ENCODE measurements at regions not wholly inside any gene's neighbourhood (a gene's known extent, or its start where the extent isn't known, plus 50 kb on each side); places are given as distances from the start of the nearest gene placed in this dataset.

DNA sequence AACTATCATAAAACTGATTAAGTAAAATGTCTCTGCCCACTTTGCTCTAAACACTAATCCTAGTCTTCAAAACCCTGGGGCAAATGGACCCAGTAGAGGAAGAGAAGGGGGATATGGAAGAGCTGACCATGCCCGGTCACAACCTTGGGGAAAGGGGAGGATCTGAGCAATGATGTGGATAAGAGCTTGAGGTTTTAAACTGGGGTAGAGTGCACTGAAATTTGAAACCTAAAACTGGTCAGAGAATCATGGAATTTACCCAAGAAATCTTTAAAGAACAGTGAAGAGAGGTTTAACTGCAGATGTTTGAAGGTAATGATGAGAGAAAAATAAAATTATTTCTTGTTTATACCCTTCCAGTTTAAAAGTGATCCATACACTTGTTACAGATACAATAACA is 110.8 kb downstream of the MRPS30 start:
- Histone ChIP-seq H3K9ac (ENCODE audit: control insufficient read depth, extremely low read depth, insufficient read depth, low read length) (no peak overlapping the region), H3K9me3 (ENCODE audit: control insufficient read depth, low read depth, low read length) (no peaks in the 10 kb centered on the region), H3K4me1 (ENCODE audit: control insufficient read depth, extremely low read depth, insufficient read depth, low read length) (no peaks in the 10 kb centered on the region), H3K27me3 (ENCODE audit: control insufficient read depth, extremely low read depth, insufficient read depth, low read length) (no peaks in the 10 kb centered on the region), H3K9me1 (ENCODE audit: control insufficient read depth, extremely low read depth, insufficient read depth, low read length) (no peaks in the 10 kb centered on the region), H3K79me2 (ENCODE audit: control insufficient read depth, insufficient read depth, low read length) (no peaks in the 10 kb centered on the region), H3K4me3 (ENCODE audit: control insufficient read depth in 2 of 3, extremely low read depth in 1 of 3, insufficient read depth in 2 of 3, low read depth in 1 of 3, low read length in 3 of 3) (no peak overlapping the region), H3K4me2 (ENCODE audit: control insufficient read depth, extremely low read depth, insufficient read depth, low read depth, low read length) (no peak overlapping the region), H3K36me3 (ENCODE audit: control insufficient read depth in 2 of 2, extremely low read depth in 1 of 2, insufficient read depth in 2 of 2, low read length in 2 of 2) (no peaks in the 10 kb centered on the region), H4K20me1 (ENCODE audit: control insufficient read depth, extremely low read depth, insufficient read depth, low read length) (no peaks in the 10 kb centered on the region), H3K27ac (ENCODE audit: control insufficient read depth, insufficient read depth, low read length) (no peak overlapping the region), H2AFZ (ENCODE audit: control insufficient read depth, low read length) (no peak overlapping the region)
- dilution Hi-C loops (cut with MboI; ENCODE audit: extremely low pct_ligation_motif_present, low sequenced_read_pairs), result no loop called here
- TF ChIP-seq, protein P1, sequence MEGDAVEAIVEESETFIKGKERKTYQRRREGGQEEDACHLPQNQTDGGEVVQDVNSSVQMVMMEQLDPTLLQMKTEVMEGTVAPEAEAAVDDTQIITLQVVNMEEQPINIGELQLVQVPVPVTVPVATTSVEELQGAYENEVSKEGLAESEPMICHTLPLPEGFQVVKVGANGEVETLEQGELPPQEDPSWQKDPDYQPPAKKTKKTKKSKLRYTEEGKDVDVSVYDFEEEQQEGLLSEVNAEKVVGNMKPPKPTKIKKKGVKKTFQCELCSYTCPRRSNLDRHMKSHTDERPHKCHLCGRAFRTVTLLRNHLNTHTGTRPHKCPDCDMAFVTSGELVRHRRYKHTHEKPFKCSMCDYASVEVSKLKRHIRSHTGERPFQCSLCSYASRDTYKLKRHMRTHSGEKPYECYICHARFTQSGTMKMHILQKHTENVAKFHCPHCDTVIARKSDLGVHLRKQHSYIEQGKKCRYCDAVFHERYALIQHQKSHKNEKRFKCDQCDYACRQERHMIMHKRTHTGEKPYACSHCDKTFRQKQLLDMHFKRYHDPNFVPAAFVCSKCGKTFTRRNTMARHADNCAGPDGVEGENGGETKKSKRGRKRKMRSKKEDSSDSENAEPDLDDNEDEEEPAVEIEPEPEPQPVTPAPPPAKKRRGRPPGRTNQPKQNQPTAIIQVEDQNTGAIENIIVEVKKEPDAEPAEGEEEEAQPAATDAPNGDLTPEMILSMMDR (optimal IDR thresholded peaks at IDR 0.05 in 1 of 3, IDR thresholded peaks at IDR 0.05 in 1 of 3, conservative IDR thresholded peaks at IDR 0.05 in 1 of 3; ENCODE audit: extremely low read depth in 1 of 3, insufficient read depth in 2 of 3, low read length in 3 of 3), result no peak
- no peak for TF ChIP-seq EZH2 (IDR thresholded peaks at IDR 0.05; ENCODE audit: low read length)
- FAIRE-seq, result no peak
- no peak for DNase-seq (ENCODE audit: low read depth, low spot score)

- DNase-seq (ENCODE audit: low read depth, low spot score) (no peak), FAIRE-seq (no peak)
- no peak overlapping the region for H3K9ac ChIP-seq (ENCODE audit: control insufficient read depth, extremely low read depth, insufficient read depth, low read length)
- H3K27ac ChIP-seq (ENCODE audit: control insufficient read depth, insufficient read depth, low read length), result no peak overlapping the region
- no peaks in the 10 kb centered on the region for H4K20me1 ChIP-seq (ENCODE audit: control insufficient read depth, extremely low read depth, insufficient read depth, low read length)
- H3K4me2 ChIP-seq (ENCODE audit: control insufficient read depth, extremely low read depth, insufficient read depth, low read depth, low read length), result no peak overlapping the region
- H3K9me1 ChIP-seq (ENCODE audit: control insufficient read depth, extremely low read depth, insufficient read depth, low read length), result no peaks in the 10 kb centered on the region
- H3K36me3 ChIP-seq (ENCODE audit: control insufficient read depth in 2 of 2, extremely low read depth in 1 of 2, insufficient read depth in 2 of 2, low read length in 2 of 2), result no peaks in the 10 kb centered on the region
- no peaks in the 10 kb centered on the region for H3K4me1 ChIP-seq (ENCODE audit: control insufficient read depth, extremely low read depth, insufficient read depth, low read length)
- H3K79me2 ChIP-seq (ENCODE audit: control insufficient read depth, insufficient read depth, low read length), result no peaks in the 10 kb centered on the region
- dilution Hi-C loops (cut with MboI; ENCODE audit: extremely low pct_ligation_motif_present, low sequenced_read_pairs), result no loop called here
- no peak overlapping the region for H2AFZ ChIP-seq (ENCODE audit: control insufficient read depth, low read length)
- no peaks in the 10 kb centered on the region for H3K9me3 ChIP-seq (ENCODE audit: control insufficient read depth, low read depth, low read length)
- TF ChIP-seq, protein P1 (optimal IDR thresholded peaks at IDR 0.05 in 1 of 3, IDR thresholded peaks at IDR 0.05 in 1 of 3, conservative IDR thresholded peaks at IDR 0.05 in 1 of 3; ENCODE audit: extremely low read depth in 1 of 3, insufficient read depth in 2 of 3, low read length in 3 of 3), result no peak
- no peak for TF ChIP-seq EZH2 (IDR thresholded peaks at IDR 0.05; ENCODE audit: low read length)
- H3K4me3 ChIP-seq (ENCODE audit: control insufficient read depth in 2 of 3, extremely low read depth in 1 of 3, insufficient read depth in 2 of 3, low read depth in 1 of 3, low read length in 3 of 3), result no peak overlapping the region
- H3K27me3 ChIP-seq (ENCODE audit: control insufficient read depth, extremely low read depth, insufficient read depth, low read length), result no peaks in the 10 kb centered on the region
Observed at GRCh38 chr5:44927115-44927733, 118.5 kb downstream of the MRPS30 start.
